Transverse colon (tissue), 4 donors: ENCODE measurements at regions not wholly inside any gene's neighbourhood (a gene's known extent, or its start where the extent isn't known, plus 50 kb on each side); places are given as distances from the start of the nearest gene placed in this dataset.

ENCODE experiments used
- DNase-seq: peaks from one replicate; pipeline ENCODE4 v3.0.0-alpha.2; 2019
- H3K27ac ChIP-seq, 4 donors: fragments of 200-600 bp; sonication (generic); 2 replicates each; pipeline ENCODE4 v1.5.1; 2016 to 2018; ENCODE audit warnings: inconsistent platforms in 4 of 4
- H3K27me3 ChIP-seq: fragments of 200-600 bp; sonication (generic); 2 replicates; pipeline ENCODE4 v1.5.1; 2017; ENCODE audit warnings: inconsistent platforms
- H3K36me3 ChIP-seq, 4 donors: fragments of 200-600 bp; sonication (generic); 2 replicates each; pipeline ENCODE4 v1.5.1; 2017 to 2019; ENCODE audit warnings: inconsistent platforms in 4 of 4
- H3K4me1 ChIP-seq, 4 donors: fragments of 200-600 bp; sonication (generic); 2 replicates each; pipeline ENCODE4 v1.5.1; 2017 to 2020; ENCODE audit warnings: inconsistent platforms in 4 of 4
- H3K4me3 ChIP-seq, 4 donors: fragments of 200-600 bp; sonication (generic); 1 replicate in 1 of 4; 2 replicates in 3 of 4; pipeline versions ENCODE4 v1.5.1 to v1.6.1; 2017 to 2019; ENCODE audit warnings: inconsistent platforms in 4 of 4
- H3K9me3 ChIP-seq, 2 donors: fragments of 200-600 bp; sonication (generic); 2 replicates each; pipeline ENCODE4 v1.5.1; 2017 to 2019; ENCODE audit warnings: inconsistent platforms in 2 of 2
- CTCF ChIP-seq, 5 experiments: fragments of 200-600 bp in 3 of 5; fragments of 450-650 bp in 2 of 5; sonication (generic) in 3 of 5; IDR thresholded peaks; 1 replicate in 2 of 5; 2 replicates in 3 of 5; pipeline ENCODE4 v1.5.1; 2016 to 2017; ENCODE audit warnings: antibody characterized with exemption in 5 of 5, inconsistent platforms in 3 of 5, mild to moderate bottlenecking in 2 of 5, moderate library complexity in 1 of 5
- EP300 ChIP-seq: sonication (generic); formaldehyde crosslinking; IDR thresholded peaks from one replicate; pipeline ENCODE4 v1.6.1; 2017; ENCODE audit warnings: antibody characterized with exemption, low read depth
- POLR2A ChIP-seq: fragments of 450-650 bp; IDR thresholded peaks from one replicate; pipeline ENCODE4 v1.6.1; 2016; ENCODE audit warnings: antibody characterized with exemption, mild to moderate bottlenecking, moderate library complexity
- POLR2AphosphoS5 ChIP-seq, 3 donors: sonication (generic); formaldehyde crosslinking; IDR thresholded peaks; one replicate each; pipeline ENCODE4 v1.6.1; 2016; ENCODE audit warnings: antibody characterized with exemption in 3 of 3
- WGBS, 2 donors: methylation state at CpG; one replicate each; pipeline ENCODE4 v1.1.5; 2018; ENCODE audit warnings: low coverage in 1 of 2; 5-methylcytosine and 5-hydroxymethylcytosine counted together
- in situ Hi-C, 4 donors: fragments of 200-750 bp; cut with MboI; loops; one replicate each; pipeline versions ENCODE4 v1.15.0 to v1.15.1; 2017; ENCODE audit warnings: low sequenced_read_pairs in 3 of 4, low pct_ligation_motif_present in 1 of 4, low pct_unique_long_range_greater_than_20kb in 1 of 4
- intact Hi-C: fragments of 100-400 bp; cut with DNase I; formaldehyde crosslinking; loops from one replicate; pipeline ENCODE4 v1.15.1; 2023; ENCODE audit warnings: low total_unique reads

DNA sequence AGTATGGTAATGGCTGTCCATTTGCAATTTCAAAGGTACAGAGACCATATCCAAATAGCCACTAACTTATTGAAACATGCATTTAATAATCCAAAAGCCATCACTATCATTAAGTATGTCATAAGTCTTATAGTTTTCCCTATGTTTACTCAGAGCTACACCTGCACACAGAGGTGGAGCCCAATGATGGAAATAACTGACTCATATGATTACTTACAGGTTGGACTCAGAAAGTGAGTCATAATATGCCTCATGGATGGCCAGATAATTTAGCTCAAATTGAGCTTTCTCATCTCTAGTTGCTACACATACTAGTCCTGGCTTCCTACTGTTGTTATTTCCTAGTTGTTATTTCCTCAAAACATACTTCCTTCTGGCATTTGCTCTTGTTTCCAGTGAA is 104.4 kb upstream of the KHDRBS2 start:
- H3K4me1 ChIP-seq = no peaks in the 10 kb centered on the region
- H3K9me3 ChIP-seq = no peaks in the 10 kb centered on the region
- H3K27me3 ChIP-seq = no peaks in the 10 kb centered on the region
- TF ChIP-seq POLR2A (no peak), CTCF (IDR thresholded peaks at IDR 0.05) (no peak), POLR2AphosphoS5 (IDR thresholded peaks at IDR 0.05) (no peak), EP300 (no peak)
- in situ Hi-C loops = no loop called here
- H3K4me3 ChIP-seq = no peak overlapping the region
- no peak for DNase-seq
- no peak overlapping the region for H3K27ac ChIP-seq
- no peaks in the 10 kb centered on the region for H3K36me3 ChIP-seq
- intact Hi-C loops = no loop called here

- Histone ChIP-seq H3K36me3 (no peaks in the 10 kb centered on the region), H3K27ac (no peak overlapping the region), H3K27me3 (no peaks in the 10 kb centered on the region), H3K4me1 (no peaks in the 10 kb centered on the region), H3K4me3 (no peak overlapping the region), H3K9me3 (no peaks in the 10 kb centered on the region)
- WGBS, 2 donors = 44 to 48% methylated on average over 4 of the region's 4 CpGs
- in situ Hi-C loops (no loop called here), intact Hi-C loops (no loop called here)
- TF ChIP-seq POLR2AphosphoS5 (IDR thresholded peaks at IDR 0.05) (no peak), EP300 (no peak), POLR2A (no peak), CTCF (IDR thresholded peaks at IDR 0.05) (no peak)
- DNase-seq = no peak
Measured at GRCh38 chr6:62371453-62372210, 85.6 kb upstream of the KHDRBS2 start.

- 63 to 67% methylated on average over 5 of the region's 5 CpGs for WGBS, 2 donors
- intact Hi-C loops = no loop called here
Measured at GRCh38 chr6:62367601-62368000, 81.6 kb upstream of the KHDRBS2 start.

DNA sequence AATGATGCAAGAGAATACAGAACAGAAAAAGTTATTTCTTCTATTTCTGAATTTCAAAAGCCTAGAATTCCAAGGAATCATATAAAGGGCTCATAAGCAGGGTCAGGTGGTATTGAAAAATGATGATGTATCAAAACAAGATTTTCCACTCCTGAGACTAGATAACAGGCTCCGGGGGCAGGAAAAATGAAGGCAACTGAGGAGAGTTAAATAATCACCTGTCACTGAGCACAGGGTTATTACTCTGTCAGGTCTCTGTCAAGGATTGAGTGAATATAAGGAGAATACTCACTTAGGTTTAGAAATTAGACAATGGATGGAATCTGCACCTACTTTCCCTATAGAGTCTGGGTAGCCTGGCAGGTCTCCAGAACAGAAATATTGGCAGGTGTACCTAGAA is 76.1 kb upstream of the KHDRBS2 start:
- 75 to 86% methylated on average over 1 of the region's 1 CpG for whole genome bisulfite sequencing, 2 donors
- no peak for TF ChIP-seq EP300
- no peak for TF ChIP-seq POLR2AphosphoS5 (IDR thresholded peaks at IDR 0.05)
- TF ChIP-seq POLR2A = no peak
- no peak for TF ChIP-seq CTCF (IDR thresholded peaks at IDR 0.05)
- no peak for DNase-seq
- Histone ChIP-seq H3K27me3 (no peaks in the 10 kb centered on the region), H3K4me1 (no peaks in the 10 kb centered on the region), H3K36me3 (no peaks in the 10 kb centered on the region), H3K9me3 (no peaks in the 10 kb centered on the region), H3K27ac (no peak overlapping the region), H3K4me3 (no peak overlapping the region)
- intact Hi-C loops (no loop called here), in situ Hi-C loops (no loop called here)

More at GRCh38 chr6:62367601-62368000, 81.6 kb upstream of the KHDRBS2 start:
- H3K27me3 ChIP-seq = no peaks in the 10 kb centered on the region
- no peak for TF ChIP-seq POLR2A
- TF ChIP-seq EP300 = no peak
- TF ChIP-seq CTCF (IDR thresholded peaks at IDR 0.05) = no peak
- no peak for TF ChIP-seq POLR2AphosphoS5 (IDR thresholded peaks at IDR 0.05)
- DNase-seq = no peak
- no peaks in the 10 kb centered on the region for H3K36me3 ChIP-seq
- no peak overlapping the region for H3K4me3 ChIP-seq
- H3K27ac ChIP-seq = no peak overlapping the region
- in situ Hi-C loops = no loop called here
- no peaks in the 10 kb centered on the region for H3K9me3 ChIP-seq
- H3K4me1 ChIP-seq = no peaks in the 10 kb centered on the region
